Transverse colon (tissue), 4 donors: ENCODE measurements at regions not wholly inside any gene's neighbourhood (a gene's known extent, or its start where the extent isn't known, plus 50 kb on each side); places are given as distances from the start of the nearest gene placed in this dataset.
"Not testable (repeated sequence)": the region's sequence is repeated elsewhere in the genome, so short reads cannot be mapped to it uniquely, and the experiment has no call there.

Experiments used
- EP300 ChIP-seq: sonication (generic); formaldehyde crosslinking; IDR thresholded peaks from one replicate; pipeline ENCODE4 v1.6.1; 2017; ENCODE audit warnings: antibody characterized with exemption, low read depth
- POLR2A ChIP-seq: fragments of 450-650 bp; IDR thresholded peaks from one replicate; pipeline ENCODE4 v1.6.1; 2016; ENCODE audit warnings: antibody characterized with exemption, mild to moderate bottlenecking, moderate library complexity
- POLR2AphosphoS5 ChIP-seq, 3 donors: sonication (generic); formaldehyde crosslinking; IDR thresholded peaks; one replicate each; pipeline ENCODE4 v1.6.1; 2016; ENCODE audit warnings: antibody characterized with exemption in 3 of 3
- TF ChIP-seq, protein P1 (sequence below), 5 experiments: fragments of 200-600 bp in 3 of 5; fragments of 450-650 bp in 2 of 5; sonication (generic) in 3 of 5; IDR thresholded peaks; 1 replicate in 2 of 5; 2 replicates in 3 of 5; pipeline ENCODE4 v1.5.1; 2016 to 2017; ENCODE audit warnings: antibody characterized with exemption in 5 of 5, inconsistent platforms in 3 of 5, mild to moderate bottlenecking in 2 of 5, moderate library complexity in 1 of 5

DNA sequence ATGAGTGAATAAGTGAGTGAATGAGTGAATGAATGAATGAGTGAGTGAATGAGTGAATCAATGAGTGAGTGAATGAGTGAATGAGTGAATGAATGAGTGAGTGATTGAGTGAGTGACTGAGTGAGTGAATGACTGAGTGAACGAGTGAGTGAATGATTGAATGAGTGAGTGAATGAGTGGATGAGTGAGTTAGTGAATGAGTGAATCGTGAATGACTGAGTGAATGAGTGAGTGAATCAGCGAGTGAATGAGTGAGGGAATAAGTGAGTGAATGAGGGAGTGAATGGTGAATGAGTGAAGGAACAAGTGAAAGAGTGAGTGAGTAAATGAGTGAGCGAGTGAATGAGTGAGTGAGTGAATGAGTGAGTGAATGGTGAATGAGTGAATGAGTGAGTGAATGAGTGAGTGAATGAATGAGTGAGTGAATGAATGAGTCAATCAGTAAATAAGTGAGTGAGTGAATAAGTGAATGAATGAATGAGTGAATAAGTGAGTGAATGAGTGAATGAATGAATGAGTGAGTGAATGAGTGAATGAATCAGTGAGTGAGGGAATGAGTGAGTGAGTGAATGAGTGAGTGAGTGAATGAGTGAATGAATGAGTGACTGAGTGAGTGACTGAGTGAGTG, 135.7 kb upstream of the ZNF469 start:
- TF ChIP-seq POLR2A; POLR2AphosphoS5 (IDR thresholded peaks at IDR 0.05); EP300: not testable (repeated sequence)
- TF ChIP-seq, protein P1, sequence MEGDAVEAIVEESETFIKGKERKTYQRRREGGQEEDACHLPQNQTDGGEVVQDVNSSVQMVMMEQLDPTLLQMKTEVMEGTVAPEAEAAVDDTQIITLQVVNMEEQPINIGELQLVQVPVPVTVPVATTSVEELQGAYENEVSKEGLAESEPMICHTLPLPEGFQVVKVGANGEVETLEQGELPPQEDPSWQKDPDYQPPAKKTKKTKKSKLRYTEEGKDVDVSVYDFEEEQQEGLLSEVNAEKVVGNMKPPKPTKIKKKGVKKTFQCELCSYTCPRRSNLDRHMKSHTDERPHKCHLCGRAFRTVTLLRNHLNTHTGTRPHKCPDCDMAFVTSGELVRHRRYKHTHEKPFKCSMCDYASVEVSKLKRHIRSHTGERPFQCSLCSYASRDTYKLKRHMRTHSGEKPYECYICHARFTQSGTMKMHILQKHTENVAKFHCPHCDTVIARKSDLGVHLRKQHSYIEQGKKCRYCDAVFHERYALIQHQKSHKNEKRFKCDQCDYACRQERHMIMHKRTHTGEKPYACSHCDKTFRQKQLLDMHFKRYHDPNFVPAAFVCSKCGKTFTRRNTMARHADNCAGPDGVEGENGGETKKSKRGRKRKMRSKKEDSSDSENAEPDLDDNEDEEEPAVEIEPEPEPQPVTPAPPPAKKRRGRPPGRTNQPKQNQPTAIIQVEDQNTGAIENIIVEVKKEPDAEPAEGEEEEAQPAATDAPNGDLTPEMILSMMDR (IDR thresholded peaks at IDR 0.05) = not testable (repeated sequence)
